Epithelial cell of esophagus (primary cell): ENCODE measurements at regions not wholly inside any gene's neighbourhood (a gene's known extent, or its start where the extent isn't known, plus 50 kb on each side); places are given as distances from the start of the nearest gene placed in this dataset.

Experiments
- DNase-seq: peaks from one replicate; pipeline ENCODE4 v3.0.0; 2010; ENCODE audit warnings: low read depth
- H3K4me3 ChIP-seq: 2 replicates; pipeline ENCODE4 v1.5.1; 2011; ENCODE audit warnings: mild to moderate bottlenecking, low read length, control low read depth
- CTCF ChIP-seq: IDR thresholded peaks from 2 replicates; pipeline ENCODE4 v1.5.1; 2011; ENCODE audit warnings: low read depth, mild to moderate bottlenecking, low read length, control low read depth, inconsistent platforms; ENCODE audit not compliant: insufficient read depth; ENCODE audit errors: missing control alignments

- DNase-seq, result no peak
- H3K4me3 ChIP-seq, result no peak overlapping the region
- no peak for TF ChIP-seq CTCF
Observed at GRCh38 chr18:78838183-78838582, 141.4 kb upstream of the SALL3 start.

GRCh38 chr18:78849046-78849445 lies 130.6 kb upstream of the SALL3 start:
- no peak for DNase-seq
- no peak for TF ChIP-seq CTCF
- H3K4me3 ChIP-seq, result no peak overlapping the region

- TF ChIP-seq CTCF, result no peak
- DNase-seq, result no peak
- H3K4me3 ChIP-seq, result no peak overlapping the region
Observed at GRCh38 chr18:78849458-78849857, 130.2 kb upstream of the SALL3 start.

- TF ChIP-seq CTCF, result no peak
- no peak for DNase-seq
- H3K4me3 ChIP-seq, result no peak overlapping the region
Observed at GRCh38 chr18:78853341-78853740, 126.3 kb upstream of the SALL3 start.

- DNase-seq, result no peak
- no peak overlapping the region for H3K4me3 ChIP-seq
- TF ChIP-seq CTCF, result no peak
Observed at GRCh38 chr18:78855188-78855587, 124.4 kb upstream of the SALL3 start.

- DNase-seq, result no peak
- TF ChIP-seq CTCF, result no peak
- H3K4me3 ChIP-seq, result no peak overlapping the region
Observed at GRCh38 chr18:78856569-78857313, 122.9 kb upstream of the SALL3 start.
